ENCODE measurements at regions not wholly inside any gene's neighbourhood (a gene's known extent, or its start where the extent isn't known, plus 50 kb on each side); places are given as distances from the start of the nearest gene placed in this dataset.

GRCh38 chr15:81760686-81761085 lies 285.1 kb downstream of the MEX3B start:
- Histone ChIP-seq H3K79me2 (no peaks in the 10 kb centered on the region), H4K20me1 (ENCODE audit: insufficient read depth, poor library complexity, severe bottlenecking) (no peaks in the 10 kb centered on the region), H3K27ac (no peak overlapping the region), H3K4me1 (ENCODE audit: insufficient read depth) (no peaks in the 10 kb centered on the region), H3K9me2 (replicated peaks; ENCODE audit: insufficient read depth) (no peaks in the 10 kb centered on the region), H3K27me3 (peaks cover 6% of the 10 kb centered on the region), H3K4me3 (no peak overlapping the region), H3K36me3 (replicated peaks; ENCODE audit: insufficient read depth, low read depth) (no peaks in the 10 kb centered on the region), H3K4me2 (no peak overlapping the region), H2AFZ (no peak overlapping the region), H3K9me3 (ENCODE audit: low read depth) (no peaks in the 10 kb centered on the region)
- no peak for TF ChIP-seq CTCF (IDR thresholded peaks at IDR 0.05; ENCODE audit: poor library complexity)
- no peak for TF ChIP-seq EZH2 (IDR thresholded peaks at IDR 0.05; ENCODE audit: borderline replicate concordance)
- no peak for TF ChIP-seq EZH2phosphoT487 (IDR thresholded peaks at IDR 0.05; ENCODE audit: low read depth, severe bottlenecking, unreplicated experiment)
- WGBS (ENCODE audit: low lambda C conversion rate, missing lambda C conversion rate), result over 99% methylated on average over 8 of the region's 8 CpGs
- no peak for DNase-seq (ENCODE audit: low spot score)

- Histone ChIP-seq H3K79me2 (no peaks in the 10 kb centered on the region), H2AFZ (no peak overlapping the region), H4K20me1 (ENCODE audit: insufficient read depth, poor library complexity, severe bottlenecking) (no peaks in the 10 kb centered on the region), H3K4me1 (ENCODE audit: insufficient read depth) (no peaks in the 10 kb centered on the region), H3K9me2 (replicated peaks; ENCODE audit: insufficient read depth) (no peaks in the 10 kb centered on the region), H3K27me3 (peaks cover 6% of the 10 kb centered on the region), H3K36me3 (replicated peaks; ENCODE audit: insufficient read depth, low read depth) (no peaks in the 10 kb centered on the region), H3K4me2 (no peak overlapping the region), H3K4me3 (no peak overlapping the region), H3K27ac (peak overlapping the region; percentile 55), H3K9me3 (ENCODE audit: low read depth) (no peaks in the 10 kb centered on the region)
- TF ChIP-seq CTCF (IDR thresholded peaks at IDR 0.05; ENCODE audit: poor library complexity) (no peak), EZH2 (IDR thresholded peaks at IDR 0.05; ENCODE audit: borderline replicate concordance) (no peak), EZH2phosphoT487 (IDR thresholded peaks at IDR 0.05; ENCODE audit: low read depth, severe bottlenecking, unreplicated experiment) (no peak)
- WGBS (ENCODE audit: low lambda C conversion rate, missing lambda C conversion rate), result 49% methylated on average over 2 of the region's 2 CpGs
- DNase-seq (ENCODE audit: low spot score), result no peak
Measured at GRCh38 chr15:81758818-81759284, 287.0 kb downstream of the MEX3B start.

- 70% methylated on average over 4 of the region's 4 CpGs for WGBS (ENCODE audit: low lambda C conversion rate, missing lambda C conversion rate)
- no peak for DNase-seq (ENCODE audit: low spot score)
- TF ChIP-seq EZH2phosphoT487 (IDR thresholded peaks at IDR 0.05; ENCODE audit: low read depth, severe bottlenecking, unreplicated experiment) (no peak), CTCF (IDR thresholded peaks at IDR 0.05; ENCODE audit: poor library complexity) (no peak), EZH2 (IDR thresholded peaks at IDR 0.05; ENCODE audit: borderline replicate concordance) (no peak)
- H2AFZ ChIP-seq, result no peak overlapping the region
- no peak overlapping the region for H3K4me2 ChIP-seq
- no peak overlapping the region for H3K27ac ChIP-seq
- H3K4me1 ChIP-seq (ENCODE audit: insufficient read depth), result peaks cover 17% of the 10 kb centered on the region
- no peaks in the 10 kb centered on the region for H3K9me3 ChIP-seq (ENCODE audit: low read depth)
- H4K20me1 ChIP-seq (ENCODE audit: insufficient read depth, poor library complexity, severe bottlenecking), result no peaks in the 10 kb centered on the region
- no peaks in the 10 kb centered on the region for H3K36me3 ChIP-seq (replicated peaks; ENCODE audit: insufficient read depth, low read depth)
- H3K79me2 ChIP-seq, result no peaks in the 10 kb centered on the region
- no peaks in the 10 kb centered on the region for H3K9me2 ChIP-seq (replicated peaks; ENCODE audit: insufficient read depth)
- no peak overlapping the region for H3K4me3 ChIP-seq
- H3K27me3 ChIP-seq, result no peaks in the 10 kb centered on the region
Measured at GRCh38 chr15:81755626-81756025, 290.2 kb downstream of the MEX3B start.

- no peaks in the 10 kb centered on the region for H3K9me3 ChIP-seq (ENCODE audit: low read depth)
- WGBS (ENCODE audit: low lambda C conversion rate, missing lambda C conversion rate), result 40% methylated on average over 1 of the region's 1 CpG
- no peak overlapping the region for H3K4me2 ChIP-seq
- H3K79me2 ChIP-seq, result no peaks in the 10 kb centered on the region
- no peak for DNase-seq (ENCODE audit: low spot score)
- H3K4me3 ChIP-seq, result no peak overlapping the region
- no peak for TF ChIP-seq CTCF (IDR thresholded peaks at IDR 0.05; ENCODE audit: poor library complexity)
- no peak for TF ChIP-seq EZH2phosphoT487 (IDR thresholded peaks at IDR 0.05; ENCODE audit: low read depth, severe bottlenecking, unreplicated experiment)
- no peak for TF ChIP-seq EZH2 (IDR thresholded peaks at IDR 0.05; ENCODE audit: borderline replicate concordance)
- H4K20me1 ChIP-seq (ENCODE audit: insufficient read depth, poor library complexity, severe bottlenecking), result no peaks in the 10 kb centered on the region
- no peaks in the 10 kb centered on the region for H3K27me3 ChIP-seq
- peaks cover 17% of the 10 kb centered on the region for H3K4me1 ChIP-seq (ENCODE audit: insufficient read depth)
- H3K27ac ChIP-seq, result no peak overlapping the region
- H2AFZ ChIP-seq, result no peak overlapping the region
- H3K9me2 ChIP-seq (replicated peaks; ENCODE audit: insufficient read depth), result no peaks in the 10 kb centered on the region
- H3K36me3 ChIP-seq (replicated peaks; ENCODE audit: insufficient read depth, low read depth), result no peaks in the 10 kb centered on the region
Measured at GRCh38 chr15:81754078-81754477, 291.7 kb downstream of the MEX3B start.

Measured in hepatocyte (in vitro differentiated cells).